NCI-H2081 treated with DMSO at 0.1 percent for 48 hours (cell line): ENCODE measurements at regions not wholly inside any gene's neighbourhood (a gene's known extent, or its start where the extent isn't known, plus 50 kb on each side); places are given as distances from the start of the nearest gene placed in this dataset.

Experiments
- DNase-seq: peaks from one replicate; lab custom pipeline; 2025; lab: John Stamatoyannopoulos, UW

DNA sequence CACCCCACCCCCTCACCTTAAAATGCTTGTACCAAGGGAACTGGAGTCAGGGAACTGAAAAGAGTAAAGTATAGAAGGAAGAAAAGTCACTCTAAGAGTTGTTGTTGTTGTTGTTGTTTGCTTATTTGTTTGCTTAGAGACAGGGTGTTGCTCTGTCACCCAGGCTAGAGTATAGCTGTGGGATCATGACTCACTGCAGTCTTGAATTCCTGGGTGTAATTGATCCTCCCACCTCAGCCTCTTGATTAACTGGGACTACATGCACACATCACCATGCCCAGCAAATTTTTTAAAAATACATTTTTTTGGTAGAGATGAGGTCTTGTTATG is 681.6 kb upstream of the GJE1 start:
- DNase-seq = no peak

DNA sequence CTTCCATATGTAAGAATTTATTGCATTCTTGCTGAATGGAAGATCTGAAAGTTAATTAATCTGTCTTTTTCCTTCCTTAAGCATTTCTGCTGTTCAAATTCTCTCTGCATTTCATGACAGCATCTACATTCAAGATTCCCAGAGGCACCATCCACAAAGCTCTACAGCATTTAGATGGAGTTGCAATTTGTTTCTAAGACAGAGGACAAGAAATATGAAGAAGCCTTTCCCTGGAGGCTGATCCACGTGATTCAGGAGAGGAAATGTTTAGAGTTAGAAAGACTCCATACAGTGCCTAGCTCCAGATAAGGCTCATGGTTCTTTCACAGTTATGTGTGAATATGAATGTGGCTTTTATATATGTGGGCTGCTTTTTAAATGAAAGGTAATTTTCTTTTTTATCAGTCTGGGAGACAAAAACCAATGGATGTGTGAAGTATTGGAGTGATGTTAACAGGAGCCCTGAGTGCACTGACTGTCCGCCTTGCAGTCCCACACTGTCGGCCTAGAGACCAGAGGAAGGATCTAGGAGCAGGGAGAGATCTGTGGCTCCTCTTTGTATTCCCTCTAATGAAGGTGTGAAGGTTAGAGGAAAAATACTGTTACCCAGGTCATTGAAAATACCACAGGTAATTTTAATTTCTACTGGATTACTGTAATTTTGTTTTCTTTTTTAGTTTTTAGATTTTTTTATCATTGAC is 686.6 kb upstream of the GJE1 start:
- no peak for DNase-seq

DNA sequence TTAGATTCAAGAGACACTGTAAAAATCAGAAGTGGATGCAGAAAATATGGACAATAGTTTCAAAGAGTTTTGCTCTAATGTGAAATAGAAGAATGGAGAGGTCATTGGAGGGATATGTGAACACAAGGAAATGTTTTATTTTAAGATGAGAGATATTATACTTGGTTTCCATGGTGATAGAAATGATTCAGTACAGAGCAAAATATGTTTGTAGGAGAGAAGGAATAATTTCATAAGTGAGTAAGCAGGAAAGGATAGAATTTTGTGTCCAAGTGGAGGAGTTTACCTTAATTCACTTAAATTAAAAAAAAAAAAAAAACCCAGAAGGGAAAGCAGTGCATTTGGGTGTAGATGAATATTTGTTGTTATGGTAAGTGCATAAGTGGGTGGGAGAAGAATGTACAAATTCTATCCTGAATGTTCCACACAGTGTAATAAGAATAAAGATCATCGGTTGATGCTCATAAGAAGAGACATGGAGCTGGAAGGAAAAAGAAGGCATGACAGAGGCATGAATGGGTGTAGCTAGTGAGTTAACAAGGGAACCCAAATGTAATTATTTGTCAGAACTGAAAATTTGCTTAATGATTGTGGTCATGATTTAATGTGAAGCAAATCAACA is 688.9 kb upstream of the GJE1 start:
- no peak for DNase-seq

DNA sequence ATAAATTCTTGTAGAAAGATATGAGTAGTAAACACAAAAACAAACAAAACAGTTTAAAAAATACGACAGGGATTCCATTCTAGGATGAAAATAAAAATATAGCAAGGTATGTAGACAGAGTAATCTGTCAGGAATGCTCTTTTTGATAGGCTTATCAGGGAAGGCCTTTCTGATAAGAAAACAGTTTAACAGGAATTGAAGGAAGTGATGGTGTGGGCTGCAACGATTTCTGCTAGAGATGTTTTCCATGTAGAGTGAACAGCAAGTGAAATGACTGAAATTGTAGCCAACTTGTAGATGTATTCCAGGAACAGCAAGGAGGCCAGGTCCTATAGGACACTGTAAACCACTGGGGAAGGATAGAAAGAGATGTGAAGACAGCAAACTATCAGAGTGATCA is 689.7 kb upstream of the GJE1 start:
- DNase-seq = no peak

DNA sequence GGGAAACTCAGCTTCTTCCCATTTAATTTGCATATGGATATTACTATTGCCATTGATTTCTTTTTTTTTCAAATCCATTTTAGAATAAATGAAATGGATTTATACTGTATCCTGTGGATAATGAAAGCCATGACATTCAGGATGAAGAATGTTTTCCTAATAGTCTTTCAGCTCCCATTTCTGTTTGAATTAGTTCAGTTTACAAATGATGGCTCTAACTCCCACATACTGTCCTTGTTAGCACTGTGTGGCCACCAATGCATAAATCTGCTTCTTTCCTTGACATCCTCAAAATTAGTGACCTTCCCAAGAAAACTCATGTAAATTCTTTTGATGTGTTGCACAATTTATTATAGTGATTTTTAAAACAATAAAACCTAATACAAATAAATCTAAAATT is 693.2 kb upstream of the GJE1 start:
- DNase-seq = no peak

DNA sequence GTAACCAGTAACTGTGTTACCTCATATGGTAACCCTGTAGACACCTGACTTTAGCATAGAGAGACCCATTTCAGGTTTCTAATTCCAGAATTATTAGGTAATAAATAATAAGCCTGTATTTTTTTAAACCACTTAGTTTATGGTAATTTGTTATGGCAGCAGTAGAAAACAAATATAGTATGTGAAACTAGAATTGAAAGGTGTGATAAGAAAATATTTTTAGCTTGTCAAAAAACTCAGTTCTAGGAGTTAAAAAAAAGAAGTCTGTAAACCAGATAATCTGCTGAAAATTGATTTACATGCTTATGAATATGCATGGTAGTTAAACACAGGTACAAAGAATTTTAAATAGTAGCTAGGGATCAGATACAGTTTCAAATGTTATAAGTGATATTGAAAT is 695.0 kb upstream of the GJE1 start:
- no peak for DNase-seq

DNA sequence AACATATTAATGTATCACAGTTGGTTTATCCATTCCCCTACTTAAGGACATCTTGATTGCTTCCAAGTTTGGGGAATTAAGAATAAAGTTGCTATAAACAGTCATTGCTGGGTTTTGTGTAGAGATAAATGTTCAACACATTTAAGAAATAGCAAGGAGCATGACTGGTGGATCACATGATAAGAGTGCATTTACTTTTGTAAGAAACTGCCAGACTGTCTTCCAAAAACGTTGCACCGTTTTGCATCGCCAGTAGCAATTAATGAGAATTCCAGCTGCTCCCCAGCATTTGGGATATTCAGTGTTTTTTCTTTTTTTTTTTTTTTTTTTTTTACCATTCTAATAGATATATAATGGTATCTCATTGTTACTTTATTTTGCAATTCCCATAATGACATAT is 695.7 kb upstream of the GJE1 start:
- DNase-seq = no peak

DNA sequence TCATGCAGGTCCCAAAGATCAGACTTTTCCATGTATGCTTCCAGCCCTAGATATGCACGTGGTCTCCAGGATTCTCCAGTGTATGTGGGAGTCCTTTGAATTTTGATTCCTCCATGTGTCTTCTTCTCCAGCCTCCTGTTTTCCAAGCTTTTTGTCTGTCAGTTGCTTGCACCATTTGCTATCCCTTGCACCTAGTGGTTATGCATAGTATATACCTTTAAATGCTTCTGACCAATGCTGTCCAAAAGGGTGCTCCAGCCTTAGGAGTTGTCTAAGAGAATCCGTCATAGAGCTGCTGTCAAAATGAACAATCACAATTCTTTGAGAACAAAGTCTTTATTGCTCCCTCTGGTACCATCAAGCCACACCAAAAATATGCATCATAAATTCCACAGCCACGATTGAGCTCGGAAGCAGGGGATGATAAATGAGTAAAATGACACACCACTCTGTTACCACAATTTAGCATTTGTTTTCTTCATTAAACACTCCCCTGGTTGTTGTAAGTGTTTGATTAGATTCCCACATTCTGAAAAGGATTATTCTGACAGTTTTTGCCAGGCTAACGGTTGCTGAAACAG is 706.2 kb upstream of the GJE1 start:
- DNase-seq = no peak

DNA sequence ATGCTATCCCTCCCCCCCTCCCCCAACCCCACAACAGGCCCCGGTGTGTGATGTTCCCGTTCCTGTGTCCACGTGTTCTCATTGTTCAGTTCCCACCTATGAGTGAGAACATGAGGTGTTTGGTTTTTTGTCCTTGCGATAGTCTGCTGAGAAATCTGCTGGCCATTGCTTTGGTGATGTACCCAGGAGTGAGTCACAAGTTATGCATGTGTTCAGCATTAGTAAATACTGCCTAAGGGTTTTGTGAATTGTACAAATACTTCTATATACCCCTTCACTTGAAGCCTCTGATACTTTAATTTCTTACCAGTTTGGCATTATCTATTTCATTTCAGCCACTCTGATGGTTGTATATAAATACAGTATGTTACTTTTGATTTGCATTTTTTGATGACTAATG is 711.3 kb upstream of the GJE1 start:
- DNase-seq = no peak

DNA sequence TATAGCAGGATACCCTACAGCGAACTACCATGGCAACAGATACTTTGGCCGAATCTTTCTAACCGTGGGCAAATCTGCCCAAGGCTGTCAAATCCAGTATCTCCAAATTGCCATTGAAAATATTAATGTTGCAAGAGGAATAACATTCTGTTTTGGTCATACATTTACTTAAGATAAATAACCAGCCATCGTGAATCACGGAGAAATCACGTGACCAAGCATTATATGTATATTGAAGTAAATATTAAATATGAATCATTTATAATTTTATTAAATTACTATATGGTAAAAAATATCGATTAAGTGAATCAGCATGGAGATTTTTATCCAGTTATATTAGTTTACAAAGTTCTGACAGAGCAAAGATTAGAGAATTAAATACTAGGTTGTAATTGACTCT is 714.6 kb upstream of the GJE1 start:
- DNase-seq = no peak

DNA sequence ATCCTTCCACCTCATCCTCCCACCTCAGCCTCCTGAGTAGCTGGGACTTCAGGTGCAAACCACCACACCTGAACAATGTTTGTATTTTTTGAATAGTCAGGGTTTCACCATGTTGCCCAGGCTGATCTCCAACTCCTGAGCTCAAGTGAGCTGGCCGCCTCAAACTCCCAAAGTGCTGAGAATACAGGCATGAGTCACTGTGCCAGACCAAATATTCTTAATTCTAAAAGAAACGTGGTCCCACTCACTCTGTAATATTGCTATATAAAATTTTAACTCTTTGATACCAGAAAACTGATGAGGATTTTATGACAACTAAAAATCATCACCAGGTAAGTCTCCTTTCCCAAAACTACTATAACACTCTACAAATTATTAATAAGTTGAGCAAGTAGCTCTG is 716.8 kb upstream of the GJE1 start:
- DNase-seq = no peak

DNA sequence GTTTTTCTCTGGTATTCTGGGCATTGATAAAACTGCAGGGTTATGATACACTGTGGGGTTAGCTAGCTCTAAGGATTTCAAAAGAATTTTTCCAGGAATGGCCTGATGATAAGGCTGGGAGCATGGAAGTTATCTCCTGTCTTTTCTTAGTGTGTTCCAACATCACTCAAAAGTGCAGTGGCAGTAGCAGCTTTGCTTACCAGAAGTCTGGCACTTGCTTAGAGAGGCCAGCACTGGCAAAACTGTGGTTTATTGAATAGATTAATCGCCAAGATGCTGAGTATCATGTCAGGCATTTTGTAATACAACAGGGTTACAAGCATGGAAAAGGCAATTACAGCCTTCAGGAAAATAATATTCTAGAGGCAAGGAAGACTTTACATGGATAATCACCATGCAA is 719.5 kb upstream of the GJE1 start:
- DNase-seq = no peak

DNA sequence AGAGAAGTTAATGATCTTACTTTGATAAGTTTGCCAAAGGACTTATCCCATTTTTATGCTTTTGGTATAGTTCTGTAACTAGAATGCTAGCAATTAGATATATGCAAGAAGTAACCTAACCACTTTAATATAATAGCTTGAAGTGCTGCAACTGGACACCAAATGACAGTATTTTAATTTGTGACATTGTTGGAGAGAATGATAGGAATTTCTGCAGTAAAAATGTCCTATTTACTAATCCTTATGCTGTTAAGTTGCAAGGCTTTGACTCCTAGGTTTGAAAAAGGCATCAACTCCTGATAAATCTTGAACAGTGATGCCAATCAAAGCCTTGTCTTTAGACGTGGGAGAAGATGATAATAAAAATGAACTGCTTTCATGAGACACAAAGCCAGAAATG is 726.0 kb upstream of the GJE1 start:
- no peak for DNase-seq

DNA sequence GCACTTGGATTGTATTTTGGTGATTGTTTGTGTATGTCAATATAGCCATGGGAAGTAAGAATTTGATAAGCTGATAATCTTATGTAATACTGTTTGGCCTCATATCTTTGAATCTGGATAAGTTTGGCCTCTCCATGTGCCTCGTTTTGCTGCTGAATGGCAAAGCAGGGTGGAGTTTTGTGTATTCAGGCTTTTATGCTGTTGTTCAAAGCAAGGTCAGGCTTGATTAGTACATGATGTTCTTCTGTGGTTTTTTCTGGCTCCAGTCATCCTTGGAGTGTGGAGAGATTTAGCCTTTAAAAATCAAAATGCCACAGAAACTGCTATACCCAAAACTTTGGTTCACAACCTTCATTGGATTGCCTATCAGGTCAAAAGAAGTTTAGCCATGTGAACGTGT is 728.9 kb upstream of the GJE1 start:
- DNase-seq = no peak

DNA sequence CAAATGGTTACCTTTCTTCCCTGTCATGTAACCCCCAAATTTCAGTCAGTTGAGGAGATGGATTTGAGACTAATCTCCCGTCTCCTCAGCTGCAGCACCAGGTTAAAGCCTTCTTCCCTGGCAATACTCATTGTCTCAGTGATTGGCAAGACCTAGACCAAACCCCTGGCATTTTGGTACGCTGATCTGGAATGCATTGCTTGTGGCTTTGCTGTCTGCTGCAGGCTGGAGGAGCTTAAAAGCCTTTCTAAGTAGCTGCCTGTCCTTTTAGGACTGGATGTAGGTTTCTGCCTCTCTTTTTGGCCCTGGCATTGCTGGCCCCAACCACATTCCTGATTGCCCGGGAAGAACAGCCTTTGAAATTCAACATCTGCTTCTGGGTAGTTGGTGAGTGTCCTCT is 729.6 kb upstream of the GJE1 start:
- no peak for DNase-seq

DNA sequence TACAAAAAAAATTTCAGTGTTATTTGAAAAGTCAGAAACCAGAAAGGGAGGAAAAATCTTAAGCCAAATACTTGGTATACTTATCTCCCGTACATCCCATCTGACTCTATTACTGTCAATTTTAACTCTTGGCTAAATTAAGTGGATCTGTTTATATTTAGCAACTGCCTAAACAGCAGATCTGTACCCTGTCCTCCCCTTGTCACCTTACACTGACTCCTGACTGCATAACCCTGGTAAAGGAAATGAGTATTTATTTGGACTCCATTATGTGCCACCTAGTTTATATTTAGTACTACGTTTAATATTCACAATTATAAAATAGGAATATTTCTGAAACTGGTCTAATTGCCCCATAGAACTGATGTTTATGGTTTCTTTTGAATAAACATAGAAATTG is 730.2 kb upstream of the GJE1 start:
- DNase-seq = no peak

DNA sequence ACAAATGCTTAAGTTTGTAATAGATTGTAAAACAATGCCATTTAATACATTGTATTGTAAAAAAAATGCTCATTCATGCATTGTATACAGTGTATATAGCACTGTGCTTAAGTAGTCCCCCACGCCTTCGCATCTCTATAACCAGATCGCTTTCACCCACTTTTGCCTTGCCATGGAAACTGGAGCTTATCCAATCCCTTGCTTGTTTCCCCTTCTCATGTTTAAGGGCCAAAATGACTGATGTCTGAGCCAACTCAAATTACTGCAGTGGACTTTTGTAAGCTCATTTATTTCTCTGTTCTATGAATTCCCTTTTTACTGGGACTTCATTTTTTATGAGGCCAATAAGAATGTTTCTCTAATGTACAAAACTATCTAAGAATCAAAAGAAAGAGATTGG is 730.9 kb upstream of the GJE1 start:
- DNase-seq = no peak

DNA sequence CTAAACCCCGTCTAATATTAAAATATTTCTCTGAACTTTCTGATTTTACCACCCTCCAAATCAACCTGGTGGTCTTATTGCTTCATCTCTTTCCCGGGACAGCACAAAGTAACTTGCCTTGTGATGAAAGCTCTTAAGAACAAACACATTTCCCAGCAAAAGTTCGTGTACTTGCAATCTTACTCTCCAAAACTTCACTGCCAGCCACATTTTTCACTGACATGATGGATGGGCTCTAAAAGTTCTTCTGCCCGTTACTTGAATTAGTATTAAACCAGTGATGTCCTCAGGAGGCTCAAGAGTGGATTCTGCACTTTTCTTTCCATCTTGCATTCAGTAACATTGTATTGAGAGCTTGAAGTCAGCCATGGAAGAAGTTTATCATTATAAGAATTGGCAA is 731.6 kb upstream of the GJE1 start:
- DNase-seq = no peak

DNA sequence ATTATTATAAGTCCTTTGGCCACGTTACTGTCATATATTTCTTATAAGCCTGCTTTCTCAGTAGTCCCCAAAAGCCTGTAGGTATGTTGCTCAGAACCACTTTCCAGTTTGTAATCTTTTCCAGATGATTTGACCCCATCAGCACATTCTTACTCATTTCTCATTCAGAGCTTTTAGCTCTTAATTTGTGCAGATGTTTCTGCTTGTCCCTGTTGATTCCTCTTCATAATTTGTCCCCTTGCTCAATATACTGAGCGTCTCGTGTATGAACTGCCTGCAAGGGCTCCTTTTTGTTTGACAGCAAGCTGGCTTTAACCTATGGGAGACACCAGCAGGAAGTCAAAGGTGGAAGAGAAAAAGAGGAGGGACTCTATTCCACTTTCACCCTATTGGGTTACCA is 733.8 kb upstream of the GJE1 start:
- DNase-seq = no peak

DNA sequence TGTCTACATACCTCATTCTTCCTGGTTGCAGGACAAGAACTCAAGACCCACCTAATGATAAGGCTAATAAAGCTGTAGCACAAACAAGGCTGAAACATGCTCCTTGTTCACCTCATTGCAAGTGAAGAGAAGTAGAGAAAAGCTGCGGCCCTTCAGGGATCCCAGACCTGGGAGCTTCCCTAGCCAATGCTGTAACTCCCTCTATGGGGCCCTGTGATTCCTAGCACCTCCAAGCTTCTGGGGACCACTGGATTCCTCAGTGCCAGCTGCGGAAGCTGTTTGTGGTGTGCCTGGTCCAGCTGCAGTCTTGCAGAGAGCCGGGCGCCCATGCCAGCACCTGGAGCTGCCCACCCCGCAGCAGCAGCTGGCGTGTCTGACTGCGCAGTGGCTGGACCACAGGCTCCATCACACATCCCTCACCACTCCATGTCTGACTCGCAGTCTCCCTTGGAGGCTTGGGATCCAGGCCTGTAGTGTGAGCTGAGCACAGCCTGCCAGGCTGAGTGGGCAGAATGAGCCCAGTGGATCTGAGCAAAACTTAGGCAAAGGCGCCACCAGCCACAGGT is 737.2 kb upstream of the GJE1 start:
- DNase-seq = no peak

DNA sequence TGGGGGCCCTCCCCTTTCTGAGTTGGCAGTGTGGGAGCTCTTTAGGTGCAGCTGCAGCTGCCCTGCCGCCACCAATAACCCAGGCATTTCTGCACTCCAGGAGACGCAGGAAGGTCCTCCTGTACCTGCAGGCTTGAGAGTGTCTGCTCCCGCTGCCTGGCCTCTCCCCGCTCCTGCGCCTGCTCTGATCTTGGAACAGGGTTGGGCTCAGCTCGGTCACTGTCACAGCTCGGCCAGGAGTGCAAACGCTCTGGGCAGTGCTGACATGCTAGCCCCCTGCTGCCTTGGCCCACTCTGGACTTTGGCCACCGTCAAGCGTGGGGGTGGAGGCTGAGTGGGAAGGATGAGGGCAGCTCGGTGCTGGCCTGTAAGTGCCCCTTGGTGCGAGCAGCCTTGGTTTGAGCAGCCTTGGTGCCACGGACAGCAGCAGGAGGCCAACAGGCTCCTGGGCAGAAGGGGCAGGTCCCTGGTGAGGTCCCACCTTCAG is 738.1 kb upstream of the GJE1 start:
- no peak for DNase-seq

DNA sequence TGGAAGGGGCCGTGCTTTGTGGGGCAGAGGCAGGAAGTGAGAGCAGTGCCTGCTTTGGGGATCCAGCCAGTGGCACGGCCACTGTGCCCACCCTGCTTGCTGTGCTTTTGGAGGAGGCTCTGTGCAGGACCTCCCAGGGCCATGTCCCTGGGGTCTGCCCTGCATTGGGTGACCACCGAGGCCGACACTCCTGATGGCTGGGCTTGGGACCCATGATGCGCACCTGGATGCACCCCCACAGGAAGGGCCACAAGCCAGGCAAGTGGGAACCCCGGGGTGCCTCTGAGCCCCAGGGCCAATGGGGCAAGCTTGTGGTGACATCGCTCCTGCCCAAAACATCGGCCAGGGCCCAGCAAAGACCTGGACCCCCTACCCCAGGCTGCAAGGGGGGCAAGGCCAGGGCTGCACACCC is 738.6 kb upstream of the GJE1 start:
- no peak for DNase-seq

DNA sequence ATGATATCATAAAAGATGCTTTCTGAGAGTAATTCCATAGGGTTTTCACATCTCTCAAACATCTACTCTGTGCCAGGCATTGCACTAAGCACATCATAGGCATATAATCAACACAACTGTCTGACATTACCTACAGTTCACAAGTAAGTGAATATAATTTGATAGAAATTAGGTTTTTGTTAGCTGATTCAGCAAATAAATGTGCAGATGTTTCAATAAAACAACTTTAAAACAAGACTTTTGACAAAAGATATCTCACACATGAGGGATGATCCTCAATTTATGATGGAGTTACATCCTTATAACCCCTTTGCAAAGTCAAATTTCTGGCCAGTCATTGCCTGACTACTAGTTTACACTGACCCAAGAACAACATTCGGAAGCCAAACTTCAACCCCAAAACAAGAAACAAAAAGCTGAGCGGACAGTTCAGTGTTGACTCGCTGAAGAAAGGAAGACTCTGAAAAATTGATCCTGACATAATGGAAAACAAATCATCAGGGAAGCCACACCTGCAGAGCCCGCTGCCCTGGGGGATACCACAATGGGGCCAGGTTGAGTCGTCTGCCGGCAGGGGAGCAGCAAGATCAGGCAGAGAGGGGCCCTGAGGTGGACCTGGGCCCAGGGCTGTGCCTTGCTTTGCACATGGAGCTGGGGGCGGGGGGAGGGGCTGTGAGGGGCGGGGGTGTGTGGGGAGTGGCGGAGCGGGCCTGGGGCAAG is 739.2 kb upstream of the GJE1 start:
- DNase-seq = no peak
